Neural progenitor cell (in vitro differentiated cells): ENCODE measurements at regions not wholly inside any gene's neighbourhood (a gene's known extent, or its start where the extent isn't known, plus 50 kb on each side); places are given as distances from the start of the nearest gene placed in this dataset.

Source experiments
- EZH2 ChIP-seq: fragments of 200-600 bp; sonication (generic); IDR thresholded peaks from 2 replicates; pipeline ENCODE4 v1.6.1; 2017; ENCODE audit warnings: antibody characterized with exemption, mild to moderate bottlenecking, moderate library complexity
- TF ChIP-seq, protein P1 (sequence below): fragments of 200-600 bp; sonication (generic); IDR thresholded peaks from 2 replicates; pipeline ENCODE4 v1.5.1; 2017; ENCODE audit warnings: antibody characterized with exemption, mild to moderate bottlenecking

DNA sequence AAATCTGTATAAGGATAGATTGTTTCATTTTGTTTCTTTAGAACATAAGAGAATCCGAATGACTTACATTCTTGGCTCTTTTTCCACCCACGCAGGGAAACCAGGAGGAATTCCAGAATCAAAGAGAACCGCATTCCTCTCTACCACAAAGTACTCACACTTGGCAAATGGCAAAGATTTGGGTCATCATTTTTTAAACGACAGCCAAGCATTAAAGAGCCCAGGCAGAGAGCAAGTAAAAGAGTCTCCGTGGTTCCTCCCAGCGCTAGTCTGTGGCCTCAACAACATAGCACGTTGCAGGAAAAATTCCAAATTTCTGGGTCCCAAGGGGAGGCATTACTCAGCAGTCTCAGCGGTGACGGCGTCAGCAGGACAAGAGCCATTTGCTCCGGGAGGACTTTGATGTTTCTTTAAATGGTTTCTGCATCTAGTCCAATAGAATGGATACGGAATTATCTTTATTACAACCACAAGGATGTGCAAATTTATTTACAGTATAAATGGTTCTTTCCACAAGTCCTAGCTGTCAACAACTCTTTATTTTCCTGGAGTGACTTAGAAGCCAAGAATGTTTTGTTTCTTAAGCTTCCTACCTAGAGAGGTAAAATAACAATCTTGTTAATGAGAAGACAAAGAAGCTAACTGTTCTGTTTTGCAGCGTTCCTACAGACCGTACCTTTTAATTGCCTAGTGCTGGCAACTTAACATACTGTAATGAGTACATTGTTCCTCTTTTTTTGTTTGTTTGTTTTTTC lies 232.5 kb downstream of the SKIDA1 start:
- TF ChIP-seq EZH2, result no peak
- TF ChIP-seq, protein P1, sequence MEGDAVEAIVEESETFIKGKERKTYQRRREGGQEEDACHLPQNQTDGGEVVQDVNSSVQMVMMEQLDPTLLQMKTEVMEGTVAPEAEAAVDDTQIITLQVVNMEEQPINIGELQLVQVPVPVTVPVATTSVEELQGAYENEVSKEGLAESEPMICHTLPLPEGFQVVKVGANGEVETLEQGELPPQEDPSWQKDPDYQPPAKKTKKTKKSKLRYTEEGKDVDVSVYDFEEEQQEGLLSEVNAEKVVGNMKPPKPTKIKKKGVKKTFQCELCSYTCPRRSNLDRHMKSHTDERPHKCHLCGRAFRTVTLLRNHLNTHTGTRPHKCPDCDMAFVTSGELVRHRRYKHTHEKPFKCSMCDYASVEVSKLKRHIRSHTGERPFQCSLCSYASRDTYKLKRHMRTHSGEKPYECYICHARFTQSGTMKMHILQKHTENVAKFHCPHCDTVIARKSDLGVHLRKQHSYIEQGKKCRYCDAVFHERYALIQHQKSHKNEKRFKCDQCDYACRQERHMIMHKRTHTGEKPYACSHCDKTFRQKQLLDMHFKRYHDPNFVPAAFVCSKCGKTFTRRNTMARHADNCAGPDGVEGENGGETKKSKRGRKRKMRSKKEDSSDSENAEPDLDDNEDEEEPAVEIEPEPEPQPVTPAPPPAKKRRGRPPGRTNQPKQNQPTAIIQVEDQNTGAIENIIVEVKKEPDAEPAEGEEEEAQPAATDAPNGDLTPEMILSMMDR, result no peak
